Osteocyte (in vitro differentiated cells): ENCODE measurements at regions not wholly inside any gene's neighbourhood (a gene's known extent, or its start where the extent isn't known, plus 50 kb on each side); places are given as distances from the start of the nearest gene placed in this dataset.

ENCODE experiments used
- DNase-seq: peaks from one replicate; pipeline ENCODE4 v3.0.0; 2021; ENCODE audit warnings: mixed read lengths; ENCODE audit not compliant: unreplicated experiment; ENCODE audit errors: extremely low spot score
- H3K27ac Mint-ChIP-seq: one replicate; pipeline ENCODE4 v1.8.0; 2021; ENCODE audit warnings: mild to moderate bottlenecking, mixed read lengths; ENCODE audit not compliant: unreplicated experiment
- H3K27me3 Mint-ChIP-seq: one replicate; pipeline ENCODE4 v1.8.0; 2021; ENCODE audit warnings: mixed read lengths; ENCODE audit not compliant: unreplicated experiment
- H3K36me3 Mint-ChIP-seq: one replicate; pipeline ENCODE4 v1.8.0; 2021; ENCODE audit warnings: mixed read lengths; ENCODE audit not compliant: unreplicated experiment
- H3K4me1 Mint-ChIP-seq: one replicate; pipeline ENCODE4 v1.8.0; 2021; ENCODE audit warnings: mixed read lengths; ENCODE audit not compliant: unreplicated experiment
- H3K4me3 Mint-ChIP-seq: one replicate; pipeline ENCODE4 v1.8.0; 2021; ENCODE audit warnings: mild to moderate bottlenecking, moderate library complexity, mixed read lengths; ENCODE audit not compliant: unreplicated experiment
- H3K9me3 Mint-ChIP-seq: one replicate; pipeline ENCODE4 v1.8.0; 2021; ENCODE audit warnings: mixed read lengths; ENCODE audit not compliant: unreplicated experiment
- TF ChIP-seq, protein P1 (sequence below): fragments of 200-600 bp; sonication (generic); IDR thresholded peaks from 2 replicates; pipeline ENCODE4 v1.5.0; 2021; ENCODE audit warnings: antibody characterized with exemption, mild to moderate bottlenecking, moderate library complexity

- TF ChIP-seq, protein P1, sequence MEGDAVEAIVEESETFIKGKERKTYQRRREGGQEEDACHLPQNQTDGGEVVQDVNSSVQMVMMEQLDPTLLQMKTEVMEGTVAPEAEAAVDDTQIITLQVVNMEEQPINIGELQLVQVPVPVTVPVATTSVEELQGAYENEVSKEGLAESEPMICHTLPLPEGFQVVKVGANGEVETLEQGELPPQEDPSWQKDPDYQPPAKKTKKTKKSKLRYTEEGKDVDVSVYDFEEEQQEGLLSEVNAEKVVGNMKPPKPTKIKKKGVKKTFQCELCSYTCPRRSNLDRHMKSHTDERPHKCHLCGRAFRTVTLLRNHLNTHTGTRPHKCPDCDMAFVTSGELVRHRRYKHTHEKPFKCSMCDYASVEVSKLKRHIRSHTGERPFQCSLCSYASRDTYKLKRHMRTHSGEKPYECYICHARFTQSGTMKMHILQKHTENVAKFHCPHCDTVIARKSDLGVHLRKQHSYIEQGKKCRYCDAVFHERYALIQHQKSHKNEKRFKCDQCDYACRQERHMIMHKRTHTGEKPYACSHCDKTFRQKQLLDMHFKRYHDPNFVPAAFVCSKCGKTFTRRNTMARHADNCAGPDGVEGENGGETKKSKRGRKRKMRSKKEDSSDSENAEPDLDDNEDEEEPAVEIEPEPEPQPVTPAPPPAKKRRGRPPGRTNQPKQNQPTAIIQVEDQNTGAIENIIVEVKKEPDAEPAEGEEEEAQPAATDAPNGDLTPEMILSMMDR: no peak
- DNase-seq: no peak
- Mint-ChIP-seq H3K4me3 (no peak overlapping the region), H3K27ac (no peak overlapping the region), H3K27me3 (peaks cover 9% of the 10 kb centered on the region), H3K9me3 (peaks cover 9% of the 10 kb centered on the region), H3K4me1 (no peaks in the 10 kb centered on the region), H3K36me3 (no peaks in the 10 kb centered on the region)
These were observed 99.8 kb upstream of the NECTIN1 start for GRCh38 chr11:119828819-119829218.

DNA sequence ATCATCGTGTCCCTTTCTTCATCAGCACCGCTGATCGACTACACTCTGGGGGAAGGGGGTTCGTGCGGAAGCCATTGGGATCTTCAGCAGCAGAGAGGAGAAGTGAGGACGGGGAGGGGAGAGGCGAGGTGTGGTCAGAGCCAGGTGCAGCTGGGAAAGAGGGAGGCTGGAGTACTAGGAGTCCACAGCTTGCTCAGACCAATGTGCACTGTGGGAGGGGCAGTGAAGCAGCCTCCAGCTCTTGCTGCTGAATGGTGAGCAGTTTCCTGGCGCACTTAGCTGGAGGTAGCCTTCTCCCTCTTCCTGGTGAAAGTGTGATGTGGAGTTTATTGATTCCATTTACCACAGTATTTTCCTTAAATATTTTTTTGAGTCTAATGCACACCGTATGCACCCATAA, 99.0 kb upstream of the NECTIN1 start:
- TF ChIP-seq, protein P1: no peak
- Mint-ChIP-seq H3K36me3 (no peaks in the 10 kb centered on the region), H3K9me3 (peaks cover 9% of the 10 kb centered on the region), H3K4me1 (no peaks in the 10 kb centered on the region), H3K4me3 (no peak overlapping the region), H3K27me3 (peaks cover 9% of the 10 kb centered on the region), H3K27ac (no peak overlapping the region)
- no peak for DNase-seq

DNA sequence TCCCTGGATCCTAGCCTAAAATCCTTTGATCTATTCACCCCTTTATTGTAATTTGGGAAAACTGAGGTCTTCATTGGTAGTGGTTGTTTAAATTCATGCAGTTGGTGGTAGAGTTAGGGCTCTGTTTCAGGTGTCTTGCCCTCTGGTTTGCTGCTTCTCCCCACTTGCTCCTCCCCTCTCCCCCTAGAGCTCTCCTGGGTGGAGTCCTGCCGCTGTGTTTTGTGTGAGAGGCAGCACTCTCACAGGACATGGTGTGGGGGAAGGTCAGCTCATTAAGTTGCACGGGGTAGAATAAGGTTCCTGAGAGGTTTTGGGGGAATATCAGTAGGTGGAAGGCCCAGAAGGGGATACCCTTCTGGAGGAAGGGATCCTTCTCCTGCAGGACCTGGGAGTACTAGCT, 98.1 kb upstream of the NECTIN1 start:
- Mint-ChIP-seq H3K4me1 (no peaks in the 10 kb centered on the region), H3K27me3 (peaks cover 9% of the 10 kb centered on the region), H3K36me3 (no peaks in the 10 kb centered on the region), H3K27ac (no peak overlapping the region), H3K9me3 (peaks cover 9% of the 10 kb centered on the region), H3K4me3 (no peak overlapping the region)
- TF ChIP-seq, protein P1: no peak
- no peak for DNase-seq

DNA sequence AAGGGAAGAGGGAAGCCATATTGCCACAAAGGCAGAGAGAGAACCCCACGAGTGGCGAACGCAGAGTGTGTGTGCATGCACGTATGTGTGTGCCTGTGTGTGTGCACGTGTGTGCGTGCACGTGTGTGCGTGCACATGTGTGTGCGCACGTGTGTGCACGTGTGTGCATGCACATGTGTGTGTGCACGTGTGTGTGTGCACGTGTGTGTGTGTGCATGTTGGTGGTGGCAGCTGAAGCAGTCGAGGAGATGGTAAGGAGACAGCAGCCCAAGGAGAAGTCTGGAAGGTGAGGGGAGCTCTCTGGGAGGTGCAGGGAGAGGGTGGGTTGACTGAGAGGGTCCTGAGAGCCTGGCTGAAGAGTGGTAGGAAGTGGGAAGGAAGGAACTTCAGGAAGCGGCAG, 94.1 kb upstream of the NECTIN1 start:
- Mint-ChIP-seq H3K27me3 (peaks cover 14% of the 10 kb centered on the region), H3K4me1 (no peaks in the 10 kb centered on the region), H3K4me3 (no peak overlapping the region), H3K9me3 (peaks cover 9% of the 10 kb centered on the region), H3K27ac (no peak overlapping the region), H3K36me3 (no peaks in the 10 kb centered on the region)
- TF ChIP-seq, protein P1: no peak
- no peak for DNase-seq

GRCh38 chr11:119816660-119817059, 87.7 kb upstream of the NECTIN1 start:
- no peak for DNase-seq
- H3K27ac Mint-ChIP-seq: no peak overlapping the region
- peaks cover 22% of the 10 kb centered on the region for H3K27me3 Mint-ChIP-seq
- no peak overlapping the region for H3K4me3 Mint-ChIP-seq
- no peaks in the 10 kb centered on the region for H3K9me3 Mint-ChIP-seq
- TF ChIP-seq, protein P1: no peak
- H3K4me1 Mint-ChIP-seq: no peaks in the 10 kb centered on the region
- no peaks in the 10 kb centered on the region for H3K36me3 Mint-ChIP-seq
